HG02763 (cell line): ENCODE measurements at regions not wholly inside any gene's neighbourhood (a gene's known extent, or its start where the extent isn't known, plus 50 kb on each side); places are given as distances from the start of the nearest gene placed in this dataset.
"Not testable (repeated sequence)": the region's sequence is repeated elsewhere in the genome, so short reads cannot be mapped to it uniquely, and the experiment has no call there.

ENCODE experiments used
- ATAC-seq: cut with Tn5 transposase; IDR thresholded peaks from one replicate; pipeline ENCODE4 v1.9.1; 2021; ENCODE audit warnings: mild to moderate bottlenecking, moderate library complexity; ENCODE audit not compliant: unreplicated experiment

DNA sequence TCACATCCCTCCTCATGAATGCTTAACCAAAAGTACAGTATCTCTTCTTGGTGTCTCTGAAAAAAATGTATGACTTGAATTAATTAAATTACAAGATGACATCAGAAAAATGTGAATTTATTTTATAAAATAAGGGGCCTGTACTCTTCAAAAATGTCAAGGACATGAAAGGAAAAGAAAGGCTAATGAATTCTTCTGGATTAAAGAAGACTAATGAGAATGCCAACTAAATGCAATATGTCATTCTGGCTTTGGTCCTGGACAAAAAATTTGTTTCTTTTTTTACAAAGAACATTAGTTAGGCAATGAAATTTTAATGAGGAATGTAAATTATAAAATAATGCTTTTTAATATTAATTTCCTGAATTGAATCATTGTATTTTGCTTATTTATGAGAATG, 1125.7 kb downstream of the DNAJB9 start:
- ATAC-seq, result no peak

DNA sequence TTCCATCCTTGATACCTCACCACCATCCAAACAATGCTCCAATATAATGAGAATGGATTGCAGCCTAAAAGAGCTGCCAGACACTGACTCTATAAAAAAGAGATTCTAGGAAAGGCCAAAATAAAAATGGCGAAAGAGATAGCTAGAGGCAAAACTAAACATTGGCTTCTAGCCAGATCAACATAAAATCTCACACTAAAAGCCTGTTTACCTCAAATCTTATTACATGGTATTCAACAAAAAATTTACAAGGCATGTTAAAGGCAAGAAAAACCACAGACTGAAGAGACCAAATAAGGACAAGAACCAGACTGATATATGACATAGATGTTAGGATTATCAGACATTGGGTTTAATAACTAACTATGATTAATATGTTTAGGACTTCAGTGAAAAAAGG, 1127.0 kb downstream of the DNAJB9 start:
- ATAC-seq, result no peak

GRCh38 chr7:109699661-109700060, 1130.0 kb downstream of the DNAJB9 start:
- ATAC-seq, result no peak

DNA sequence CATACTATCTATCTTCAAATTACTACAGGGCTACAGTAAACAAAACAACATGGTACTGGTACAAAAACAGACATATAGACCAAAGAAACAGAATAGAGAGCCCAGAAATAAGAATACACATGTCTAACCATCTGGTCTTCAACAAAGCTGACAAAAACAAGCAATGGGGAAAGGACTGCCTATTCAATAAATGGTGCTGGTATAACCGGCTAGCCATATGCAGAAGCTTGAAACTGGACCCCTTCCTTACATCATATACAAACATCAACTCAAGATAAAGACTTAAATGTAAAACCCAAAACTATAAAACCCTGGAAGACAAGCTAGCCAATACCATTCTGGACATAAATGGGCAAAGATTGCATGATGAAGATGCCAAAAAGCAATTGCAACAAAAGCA, 1143.7 kb downstream of the DNAJB9 start:
- no peak for ATAC-seq

DNA sequence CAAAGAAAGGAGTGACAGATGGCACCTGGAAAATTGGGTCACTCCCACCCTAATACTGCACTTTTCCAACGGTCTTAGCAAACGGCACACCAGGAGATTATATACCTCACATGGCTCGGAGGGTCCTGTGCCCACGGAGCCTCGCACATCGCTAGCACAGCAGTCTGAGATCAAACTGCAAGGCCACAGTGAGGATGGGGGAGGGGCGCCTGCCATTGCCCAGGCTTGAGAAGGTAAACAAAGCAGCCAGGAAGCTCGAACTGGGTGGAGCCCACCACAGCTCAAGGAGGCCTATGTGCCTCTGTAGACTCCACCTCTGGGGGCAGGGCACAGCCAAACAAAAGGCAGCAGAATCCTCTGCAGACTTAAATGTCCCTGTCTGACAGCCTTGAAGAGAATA, 1149.7 kb downstream of the DNAJB9 start:
- ATAC-seq, result not testable (repeated sequence)

- no peak for ATAC-seq
Observed at GRCh38 chr7:109734601-109735000, 1164.9 kb downstream of the DNAJB9 start.

DNA sequence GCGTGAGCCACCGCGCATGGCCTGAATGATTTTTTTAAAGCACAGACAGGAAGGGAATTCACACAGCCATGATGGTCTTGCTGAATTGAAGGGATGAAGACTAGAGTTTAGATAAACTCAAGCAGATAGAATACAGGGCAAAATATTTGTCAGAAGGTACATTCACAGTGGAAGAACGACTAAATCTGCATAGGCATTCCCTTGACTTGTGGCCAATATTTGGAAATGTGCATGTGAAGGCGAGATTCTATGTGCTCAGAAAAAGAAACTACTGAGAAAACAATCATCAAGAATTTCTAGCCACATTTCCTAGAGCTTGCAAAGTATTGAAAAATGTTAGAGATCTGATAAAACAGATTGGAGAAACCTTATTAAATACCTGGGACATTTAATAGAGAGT, 1166.2 kb downstream of the DNAJB9 start:
- ATAC-seq, result no peak

- ATAC-seq, result no peak
Observed at GRCh38 chr7:109745677-109746410, 1176.2 kb downstream of the DNAJB9 start.

DNA sequence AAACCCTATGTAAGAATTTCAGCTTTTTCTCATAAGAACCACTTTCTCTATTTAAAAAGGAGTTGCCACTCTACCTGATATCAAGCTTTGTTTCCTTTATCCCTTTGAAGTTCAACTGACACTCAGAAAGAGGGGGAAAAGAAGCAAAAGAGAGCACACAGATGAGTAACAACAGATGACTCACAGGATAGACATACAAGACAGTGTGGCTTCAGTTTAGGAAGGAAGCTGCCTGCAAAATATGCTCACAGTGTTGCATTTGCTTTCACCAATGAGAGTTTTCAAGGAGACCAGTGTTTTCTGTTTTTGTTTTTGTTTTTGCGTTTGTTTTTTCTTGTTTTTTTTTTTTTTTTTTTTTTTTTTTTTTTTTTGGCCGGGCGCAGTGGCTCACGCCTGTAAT, 1181.6 kb downstream of the DNAJB9 start:
- no peak for ATAC-seq

DNA sequence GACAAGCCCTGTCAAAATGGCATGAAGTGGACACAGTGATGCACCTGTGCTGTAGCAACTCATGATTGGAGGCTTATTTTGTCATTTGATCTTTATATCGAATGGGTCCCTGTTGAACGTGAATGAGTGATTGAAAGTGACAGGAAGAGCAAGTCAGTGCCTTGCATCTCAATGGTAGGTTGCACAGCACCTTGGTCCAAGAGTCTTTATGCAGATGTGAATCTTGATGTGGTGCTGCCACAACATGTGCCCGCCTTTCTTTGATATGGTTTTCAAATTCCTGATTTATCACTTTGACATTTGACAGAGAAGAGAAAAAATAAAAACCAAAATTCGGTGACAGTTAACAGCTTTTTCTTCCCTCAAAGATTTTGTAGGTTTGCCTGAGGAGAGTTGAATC, 1182.4 kb downstream of the DNAJB9 start:
- no peak for ATAC-seq

DNA sequence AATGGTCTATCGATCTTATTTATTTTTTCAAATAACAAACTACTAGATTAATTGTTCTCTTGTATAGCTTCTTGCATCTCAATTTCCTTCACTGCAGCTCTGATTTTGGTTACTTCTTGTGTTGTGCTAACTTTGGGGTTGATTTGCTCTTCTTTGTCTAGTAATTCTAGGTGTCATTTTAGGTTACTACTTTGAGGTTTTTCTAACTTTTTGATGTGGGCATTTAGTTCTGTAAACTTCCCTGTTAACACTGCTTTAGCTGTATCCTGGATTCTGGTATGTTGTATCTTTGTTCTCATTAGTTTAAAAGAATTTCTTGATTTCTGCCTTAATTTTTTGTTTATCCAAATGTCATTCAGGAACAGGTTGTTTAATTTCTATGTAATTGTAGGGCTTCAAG, 1188.0 kb downstream of the DNAJB9 start:
- no peak for ATAC-seq

- no peak for ATAC-seq
Observed at GRCh38 chr7:109763611-109764010, 1193.9 kb downstream of the DNAJB9 start.

DNA sequence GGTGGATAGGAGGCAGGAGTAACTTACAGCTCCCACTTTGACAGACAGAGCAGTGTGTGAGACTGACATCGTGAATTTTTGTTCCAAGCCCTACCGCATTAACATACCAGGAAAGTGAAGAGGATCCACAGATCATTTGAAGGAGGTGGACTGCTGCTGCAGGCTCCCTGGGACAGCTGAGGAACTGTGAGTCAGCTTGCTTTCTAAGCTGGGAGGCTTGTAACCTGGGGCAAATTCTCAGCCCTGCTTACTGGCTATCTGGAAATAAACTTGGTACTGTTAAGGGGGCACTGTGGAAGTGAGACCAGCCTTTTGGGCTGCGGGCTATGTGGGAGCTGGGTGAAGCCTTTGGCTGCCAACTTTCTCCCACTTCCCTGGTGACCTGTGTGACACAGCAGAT, 1202.5 kb downstream of the DNAJB9 start:
- ATAC-seq, result no peak

DNA sequence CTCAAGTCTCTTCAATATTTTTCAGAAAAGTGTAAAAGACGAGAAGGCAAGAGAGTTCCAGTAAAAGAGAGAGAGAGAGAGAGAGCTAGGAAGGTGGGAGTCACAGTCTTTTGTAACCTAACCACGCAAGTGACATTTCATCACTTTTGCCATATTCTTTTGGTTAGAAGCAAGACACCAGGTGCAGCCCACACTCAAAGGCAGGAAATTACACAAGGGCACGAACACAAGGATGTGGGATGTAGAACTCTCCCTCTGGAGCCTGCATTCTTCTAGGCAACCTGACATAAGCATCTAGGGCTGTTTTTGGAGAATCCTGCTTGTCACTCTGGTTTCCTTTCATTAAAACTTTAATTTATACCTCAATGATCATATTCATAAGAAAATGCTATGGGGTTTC, 1213.1 kb downstream of the DNAJB9 start:
- no peak for ATAC-seq

- ATAC-seq, result no peak
Observed at GRCh38 chr7:109806548-109806947, 1236.9 kb downstream of the DNAJB9 start.

GRCh38 chr7:109821156-109821555, 1251.5 kb downstream of the DNAJB9 start:
- ATAC-seq, result no peak

DNA sequence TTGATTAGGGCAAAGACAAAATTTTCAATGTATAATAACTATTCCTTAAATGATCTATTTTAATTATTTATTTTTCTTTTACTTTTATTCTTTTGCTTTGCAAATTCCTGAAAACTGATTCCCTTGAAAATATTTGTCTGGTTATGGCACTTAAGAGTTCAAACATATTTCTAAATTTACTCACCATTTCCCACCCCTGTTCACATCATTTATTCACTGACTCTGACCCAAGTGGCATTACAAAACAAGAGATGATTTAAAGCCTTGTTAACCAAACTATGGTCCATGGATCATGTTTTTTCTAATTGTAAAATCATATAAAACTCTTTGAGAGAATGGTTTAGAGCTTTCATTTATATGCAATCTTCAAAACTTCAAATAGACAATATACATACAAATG, 1256.1 kb upstream of the LRRN3 start:
- no peak for ATAC-seq

DNA sequence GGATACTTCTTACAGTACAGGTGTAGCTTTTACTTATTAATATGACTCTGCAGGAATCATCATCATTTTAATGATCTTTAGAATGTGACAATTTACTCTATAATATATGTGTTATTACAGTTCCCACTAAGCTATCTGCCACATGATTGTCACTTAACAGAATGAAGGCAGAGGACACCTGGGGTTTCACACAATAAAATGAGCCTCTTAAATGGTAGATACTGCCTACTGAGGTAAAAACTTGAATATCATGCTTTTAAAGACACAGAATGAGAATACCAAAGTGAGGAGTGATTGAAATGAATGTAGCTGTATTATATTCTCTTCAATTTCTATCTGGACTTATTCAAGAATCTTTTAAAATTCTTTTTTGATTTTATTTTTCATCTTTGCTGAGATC, 1255.3 kb upstream of the LRRN3 start:
- no peak for ATAC-seq

GRCh38 chr7:109836016-109836415, 1254.9 kb upstream of the LRRN3 start:
- no peak for ATAC-seq

DNA sequence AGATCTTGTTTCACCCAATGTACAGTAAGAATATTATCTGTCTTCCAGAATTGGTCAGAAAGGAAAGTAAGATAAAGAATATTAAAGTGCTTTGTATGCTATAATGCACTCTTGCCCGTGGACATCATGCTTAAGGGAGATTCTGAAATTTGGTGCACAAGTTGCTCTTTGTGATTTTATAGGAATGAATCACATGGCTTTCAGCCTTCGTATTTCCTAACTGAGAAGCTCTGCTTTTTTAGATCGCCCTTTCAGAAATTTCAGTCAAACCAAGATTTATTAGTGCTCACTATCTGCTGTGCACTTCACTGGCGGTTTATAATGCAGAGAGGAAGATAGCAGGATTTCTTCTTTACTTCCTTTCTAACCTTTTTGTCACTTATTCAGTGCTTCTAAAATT, 1248.5 kb upstream of the LRRN3 start:
- no peak for ATAC-seq

GRCh38 chr7:109844362-109844761, 1246.6 kb upstream of the LRRN3 start:
- no peak for ATAC-seq

- ATAC-seq, result no peak
Observed at GRCh38 chr7:109864230-109864629, 1226.7 kb upstream of the LRRN3 start.

DNA sequence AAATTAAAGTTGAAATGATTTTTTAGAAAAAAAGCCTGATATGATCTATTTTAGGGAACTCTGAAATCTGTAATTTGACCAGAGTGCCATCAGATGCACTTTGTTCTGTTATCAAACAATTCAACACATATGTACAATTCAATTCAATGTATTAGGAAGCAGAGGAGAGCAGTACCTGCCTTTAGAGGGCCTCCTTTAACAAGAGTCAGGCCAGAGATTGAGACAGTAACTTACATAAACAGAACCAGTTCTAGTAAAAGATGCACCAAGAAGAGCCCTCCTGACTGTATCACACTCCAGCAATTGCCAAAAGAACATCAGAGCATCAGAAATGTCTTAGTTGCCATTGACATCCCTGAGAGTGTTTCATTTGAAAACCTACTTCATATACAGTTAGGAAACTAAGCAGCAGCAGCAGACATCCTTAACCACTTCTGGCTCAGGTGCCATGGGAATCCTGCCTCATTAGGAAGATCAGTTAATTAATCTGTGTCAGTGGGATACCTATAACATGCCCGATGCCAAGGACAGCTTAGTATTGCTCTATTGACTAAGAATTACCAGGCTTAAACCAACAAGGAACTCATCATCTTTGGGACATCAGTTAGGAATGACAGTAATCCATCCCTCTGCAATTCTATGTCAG, 1222.6 kb upstream of the LRRN3 start:
- no peak for ATAC-seq
